Effector CD8-positive, alpha-beta T cell (primary cell): ENCODE measurements at regions not wholly inside any gene's neighbourhood (a gene's known extent, or its start where the extent isn't known, plus 50 kb on each side); places are given as distances from the start of the nearest gene placed in this dataset.

Experiments
- DNase-seq: peaks from one replicate; lab custom pipeline; 2025; lab: John Stamatoyannopoulos, UW

DNA sequence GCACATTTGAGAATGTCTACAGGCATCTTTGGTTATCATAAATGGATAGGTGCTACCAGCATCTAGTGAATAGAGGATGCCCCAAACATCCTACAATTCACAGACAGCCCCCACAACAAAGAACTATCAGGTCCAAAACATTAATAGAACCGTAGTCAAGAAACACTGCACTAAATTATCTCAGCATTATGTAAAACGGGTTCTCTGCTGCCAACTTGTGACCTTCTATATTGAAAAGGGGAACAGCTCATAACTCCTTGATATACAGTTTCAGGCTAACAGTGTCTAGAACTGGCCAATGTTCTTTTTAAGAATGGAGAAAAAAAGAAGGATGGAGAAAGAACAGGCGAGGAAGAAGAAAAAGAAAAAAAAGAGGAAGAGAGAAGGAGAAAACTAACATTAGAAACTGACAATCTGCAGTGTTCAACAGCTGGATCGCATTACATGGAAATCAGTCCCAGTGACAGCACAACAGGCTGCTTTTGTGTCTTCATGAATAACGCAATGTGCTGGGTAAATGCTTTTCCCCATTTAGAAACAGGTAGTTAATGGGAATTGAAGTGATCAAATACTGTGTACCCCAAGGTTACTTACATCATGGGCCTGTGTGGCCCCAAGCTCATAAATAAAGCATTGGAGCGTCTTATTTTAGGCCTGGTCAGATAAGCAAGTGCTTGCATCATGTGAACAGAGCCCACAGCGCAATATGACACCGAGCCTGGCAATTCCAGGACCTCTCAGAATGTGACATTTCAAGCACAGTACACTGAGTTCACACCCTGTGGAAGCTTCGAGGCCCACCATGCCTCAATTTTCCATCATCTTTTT, 339.5 kb downstream of the DHX15 start:
- DNase-seq: no peak

DNA sequence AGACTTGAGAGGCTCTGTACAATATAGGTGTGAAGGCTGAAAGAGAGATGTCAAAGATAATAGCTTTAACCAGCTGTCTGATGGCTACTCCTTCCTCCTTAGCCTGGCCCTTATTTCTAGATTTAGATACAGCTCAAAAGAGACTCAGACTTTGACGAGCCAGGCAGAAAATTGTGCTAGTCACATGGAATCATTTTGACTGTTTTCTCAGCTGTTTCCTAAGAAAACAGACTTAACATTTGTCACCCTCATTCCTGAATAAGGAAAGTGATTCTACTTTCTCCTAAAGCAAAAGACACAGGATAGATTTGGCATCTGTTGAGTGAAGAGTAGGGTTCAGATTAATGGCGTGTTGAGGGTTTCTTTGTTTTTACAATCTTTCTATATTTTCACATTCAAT, 340.7 kb downstream of the DHX15 start:
- DNase-seq: no peak

DNA sequence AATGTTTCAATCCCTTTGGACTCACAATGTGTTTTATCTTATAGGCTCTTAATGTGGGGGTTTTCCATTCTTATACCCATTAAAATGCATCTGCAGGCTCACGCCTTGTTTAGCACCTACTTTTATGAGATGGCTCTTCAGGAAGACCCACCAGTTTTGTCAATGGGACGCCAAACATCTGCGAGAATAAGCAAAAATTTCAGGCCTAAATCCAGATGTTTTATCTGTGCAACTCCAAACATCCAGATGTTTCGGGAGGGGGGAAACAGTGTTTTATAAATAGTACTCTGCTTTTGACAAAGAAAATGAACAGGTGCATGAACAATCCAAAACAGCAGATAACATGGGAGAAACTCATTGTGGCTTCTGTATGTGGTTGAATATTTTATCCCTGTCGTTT, 342.8 kb downstream of the DHX15 start:
- no peak for DNase-seq

DNA sequence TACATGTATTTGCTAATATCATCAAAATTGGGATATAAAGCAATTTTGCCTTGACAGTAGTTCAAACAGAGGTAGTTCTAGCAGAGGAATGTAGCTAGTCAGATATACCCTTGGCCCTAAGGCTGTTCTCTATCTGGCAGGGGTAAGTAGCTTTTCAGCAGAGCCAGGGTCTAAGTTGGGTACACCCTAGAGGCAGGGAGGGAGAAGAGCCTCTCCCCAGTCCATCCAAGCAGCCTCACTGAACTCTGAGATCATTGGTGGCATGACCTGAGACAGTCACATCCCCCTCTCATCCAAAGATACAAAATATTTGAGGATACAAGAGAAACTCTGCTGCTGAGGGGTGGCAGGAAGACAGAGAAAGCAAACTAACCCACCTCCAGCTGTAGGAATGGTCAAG, 343.7 kb downstream of the DHX15 start:
- DNase-seq: no peak

DNA sequence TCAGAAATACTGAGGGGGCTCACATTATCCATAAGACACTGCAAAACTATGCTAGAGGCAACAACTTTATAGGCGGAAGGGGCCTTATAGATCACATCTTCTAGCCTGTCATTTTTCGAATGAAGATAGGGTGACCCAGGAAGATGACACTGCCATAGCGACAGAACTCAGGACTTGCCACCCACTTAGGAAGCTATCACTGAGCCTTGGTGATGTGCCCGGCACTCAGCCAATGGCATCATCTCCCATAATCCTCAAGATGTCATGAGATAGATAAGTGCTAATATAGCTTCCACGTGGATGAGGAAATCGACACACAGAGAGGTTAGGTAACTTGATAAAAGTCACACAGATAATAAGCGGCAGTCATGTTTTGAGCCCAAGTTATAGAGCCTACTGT, 346.6 kb downstream of the DHX15 start:
- no peak for DNase-seq

DNA sequence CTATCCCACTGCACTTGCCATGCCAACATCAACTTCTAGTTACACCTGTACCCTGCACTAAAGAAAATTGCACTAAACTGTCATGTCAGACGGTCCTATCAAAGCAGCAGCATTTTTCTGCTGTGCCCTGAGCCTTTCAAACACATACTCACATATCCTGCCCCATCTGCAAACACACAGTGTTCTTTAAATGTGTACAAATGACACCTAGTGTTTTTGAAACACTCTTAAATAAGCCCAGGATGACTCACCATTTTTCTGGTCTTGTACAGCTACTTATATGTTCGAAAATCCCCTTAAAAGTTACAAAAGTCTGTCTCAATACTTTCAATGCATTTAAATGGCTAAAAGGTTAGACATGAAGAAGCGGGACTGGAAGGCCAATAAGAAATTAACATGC, 346.7 kb upstream of the PPARGC1A start:
- no peak for DNase-seq

DNA sequence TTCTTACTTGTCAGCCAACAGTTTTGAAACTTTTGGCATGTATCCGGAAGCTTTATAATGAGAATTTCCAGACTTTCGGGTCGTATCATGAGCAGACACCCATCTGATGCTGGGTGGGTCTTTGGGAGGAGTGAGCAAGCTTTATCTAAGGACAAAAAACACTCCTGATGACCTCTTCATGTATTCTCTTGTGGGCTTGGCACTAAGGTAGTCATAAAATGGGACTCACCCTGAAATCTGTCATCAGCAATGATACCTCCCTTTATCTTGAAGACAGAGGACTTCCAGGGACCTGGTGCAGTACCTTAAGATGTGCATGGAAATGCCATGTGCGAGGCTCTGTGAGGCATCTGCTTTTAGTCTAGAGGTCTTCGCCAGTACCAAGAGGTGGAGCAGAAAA, 346.3 kb upstream of the PPARGC1A start:
- no peak for DNase-seq

DNA sequence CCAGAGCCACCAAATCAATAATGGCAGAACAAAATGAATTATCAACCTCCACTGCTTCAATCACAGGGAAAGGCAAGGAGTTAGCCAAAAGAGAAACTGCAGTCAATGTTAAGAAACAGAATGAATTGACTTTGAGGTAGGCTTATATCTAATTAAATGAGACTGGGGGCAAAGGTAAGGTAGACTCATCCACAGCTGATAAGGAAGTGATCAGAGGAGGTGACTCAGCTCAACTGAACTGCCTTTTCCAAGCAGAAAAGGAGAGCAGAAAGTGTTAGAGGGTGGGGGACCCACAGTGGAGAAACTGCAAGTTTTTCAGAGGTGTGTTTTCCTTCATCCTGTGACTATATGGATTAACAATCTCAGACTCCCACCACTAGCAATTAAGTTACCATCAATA, 345.8 kb upstream of the PPARGC1A start:
- no peak for DNase-seq

DNA sequence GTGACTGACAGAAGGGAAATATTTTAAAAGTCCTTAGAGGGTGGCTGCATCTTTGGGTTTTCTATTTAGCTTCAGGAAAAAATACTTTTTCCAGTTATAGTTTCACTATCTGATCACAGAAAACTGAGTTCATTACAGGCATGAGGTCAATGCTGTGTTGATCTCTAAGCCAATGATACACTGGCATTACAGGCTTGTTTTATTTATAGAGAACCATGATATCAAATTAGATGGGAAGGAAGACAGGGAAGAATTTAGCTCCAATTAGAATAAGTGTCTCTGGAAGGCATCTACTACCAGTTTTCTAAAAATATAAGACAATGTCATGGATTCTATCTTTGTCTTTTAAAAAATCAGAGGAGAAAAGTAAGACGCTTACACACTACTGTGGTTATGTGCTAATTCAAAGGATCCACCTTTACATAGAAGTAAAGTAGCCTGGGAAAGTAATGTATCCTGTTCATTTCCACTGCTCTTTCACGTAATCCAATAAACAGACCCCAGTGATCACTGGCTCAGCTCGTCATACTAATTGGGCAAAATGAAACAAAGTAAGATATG, 344.5 kb upstream of the PPARGC1A start:
- DNase-seq: no peak

DNA sequence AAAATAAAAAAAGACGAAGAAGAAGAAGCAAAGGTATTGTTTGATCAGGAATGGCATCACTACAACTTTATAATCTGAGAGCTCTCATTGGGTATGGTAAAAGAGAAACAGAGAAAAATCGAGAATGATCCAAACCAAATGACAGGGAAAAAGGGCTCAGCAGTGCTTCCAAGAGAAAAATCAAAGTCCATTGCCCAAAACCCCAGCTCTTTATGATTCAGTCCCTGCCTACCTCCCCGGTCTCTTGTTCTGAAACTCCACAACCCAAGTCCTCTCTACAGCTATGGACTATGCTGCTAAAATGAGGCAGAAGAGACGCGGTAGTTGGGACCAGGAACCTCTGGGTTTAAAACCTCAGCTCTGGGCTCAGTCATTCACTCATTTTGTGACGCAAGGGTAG, 341.1 kb upstream of the PPARGC1A start:
- DNase-seq: no peak

DNA sequence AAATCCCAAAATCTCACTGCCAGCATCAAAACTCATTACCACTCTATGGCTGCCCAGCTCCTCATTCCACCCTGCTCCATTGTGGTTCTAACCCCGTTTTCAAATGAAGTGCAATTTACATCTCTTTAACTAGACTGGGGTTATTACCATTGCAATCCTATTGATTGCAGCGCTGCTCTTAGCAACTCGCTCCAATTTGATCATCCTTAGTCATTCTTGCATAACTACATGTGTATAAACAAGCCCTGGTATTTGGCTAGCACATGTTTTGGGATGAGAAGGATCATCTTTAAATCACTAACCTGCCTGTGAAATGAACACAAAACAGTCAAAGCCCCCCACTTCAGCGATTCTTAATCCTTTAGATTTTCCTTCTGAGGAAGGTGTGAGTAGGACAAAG, 340.1 kb upstream of the PPARGC1A start:
- DNase-seq: no peak

DNA sequence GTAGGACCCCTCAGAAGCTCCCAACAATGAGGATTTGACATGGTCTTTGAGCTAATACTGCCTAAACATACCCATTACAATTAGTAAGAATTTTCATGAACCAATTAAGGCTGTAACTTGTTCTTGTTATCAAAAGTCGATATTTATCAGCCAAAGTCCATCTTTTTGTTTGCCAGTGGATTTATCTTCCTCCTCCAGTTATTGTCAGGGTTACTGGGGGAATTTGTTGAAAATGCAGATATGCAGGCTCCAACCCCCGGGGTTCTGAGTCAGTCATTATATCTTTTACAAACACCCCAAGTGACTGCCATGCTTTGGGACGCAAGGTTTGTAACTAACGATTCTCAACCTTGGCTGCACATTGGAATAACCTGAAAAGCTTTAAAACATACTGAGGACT, 338.8 kb upstream of the PPARGC1A start:
- DNase-seq: no peak

DNA sequence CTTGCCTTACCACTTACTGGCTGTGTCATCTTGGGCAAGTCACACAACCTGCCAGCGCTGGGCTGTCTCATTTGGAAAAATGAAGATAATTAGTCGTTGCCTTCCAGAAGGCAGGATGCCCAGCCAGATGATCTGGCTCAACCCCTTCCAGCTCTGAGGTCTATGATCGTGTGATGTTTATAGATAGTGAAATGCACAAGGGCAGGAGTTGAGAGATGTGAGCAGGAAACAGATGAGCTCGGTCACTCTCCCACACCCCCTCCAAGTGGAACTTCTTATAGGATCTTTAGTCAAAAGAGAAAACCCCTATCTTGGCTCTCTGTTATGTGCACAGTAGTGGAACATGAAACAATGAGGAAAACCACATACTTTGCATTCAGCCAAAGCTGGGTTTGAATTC, 336.8 kb upstream of the PPARGC1A start:
- DNase-seq: no peak

DNA sequence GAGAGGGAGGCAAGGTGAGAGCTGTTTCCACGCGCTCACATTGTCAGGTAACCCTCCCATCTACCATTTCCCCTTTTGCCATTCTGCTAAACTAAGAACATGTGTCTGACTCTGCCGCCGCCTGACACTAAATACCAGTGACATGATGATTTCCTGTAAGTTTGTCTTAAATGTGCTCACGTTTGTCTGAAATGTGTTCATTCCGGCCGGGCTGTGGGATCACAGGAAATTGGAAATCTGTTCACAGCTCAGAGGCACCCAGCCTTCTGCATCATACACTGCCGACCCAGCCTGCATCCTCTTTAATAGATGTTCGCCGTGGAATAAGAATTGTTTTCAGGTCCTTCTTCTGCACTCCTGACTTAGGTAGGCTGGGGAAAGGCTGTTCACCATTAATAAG, 336.2 kb upstream of the PPARGC1A start:
- no peak for DNase-seq

DNA sequence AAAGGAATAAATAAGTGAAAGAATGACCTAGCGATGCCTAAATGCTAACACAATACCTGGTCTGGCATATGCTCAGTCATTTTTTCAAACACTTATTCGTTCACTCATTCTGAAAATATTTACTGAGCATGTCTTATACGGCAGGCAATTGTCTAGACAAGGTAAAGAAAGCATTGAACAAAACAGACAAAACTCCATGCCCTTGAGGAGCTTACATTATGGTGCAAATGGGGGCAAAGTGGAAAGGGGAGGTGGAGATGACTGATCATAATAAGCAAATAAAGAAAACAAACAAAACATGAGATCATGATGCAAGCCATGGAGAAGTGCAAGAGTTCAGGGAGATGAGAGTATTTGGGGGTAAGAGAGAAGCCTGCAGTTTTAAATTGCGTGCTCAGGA, 334.6 kb upstream of the PPARGC1A start:
- no peak for DNase-seq

DNA sequence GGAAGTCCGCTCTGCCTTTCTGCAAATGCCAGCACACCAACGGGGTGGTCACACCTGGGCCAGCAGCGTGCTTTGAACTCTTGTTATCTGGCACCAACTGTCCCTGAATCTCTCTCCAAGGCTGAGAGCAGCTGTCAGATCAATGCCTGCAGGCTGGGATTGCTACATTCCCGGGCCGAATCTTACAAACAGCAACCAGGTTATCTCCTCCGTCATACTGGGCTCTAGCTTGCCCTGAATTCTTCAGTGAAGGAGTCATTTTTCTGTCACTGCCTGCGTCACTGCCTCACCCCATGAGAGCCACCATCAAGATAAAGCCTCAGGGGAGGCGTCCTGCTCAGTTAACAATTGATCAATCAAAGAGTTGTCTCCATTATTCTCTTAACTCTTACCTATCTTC, 329.4 kb upstream of the PPARGC1A start:
- DNase-seq: no peak

DNA sequence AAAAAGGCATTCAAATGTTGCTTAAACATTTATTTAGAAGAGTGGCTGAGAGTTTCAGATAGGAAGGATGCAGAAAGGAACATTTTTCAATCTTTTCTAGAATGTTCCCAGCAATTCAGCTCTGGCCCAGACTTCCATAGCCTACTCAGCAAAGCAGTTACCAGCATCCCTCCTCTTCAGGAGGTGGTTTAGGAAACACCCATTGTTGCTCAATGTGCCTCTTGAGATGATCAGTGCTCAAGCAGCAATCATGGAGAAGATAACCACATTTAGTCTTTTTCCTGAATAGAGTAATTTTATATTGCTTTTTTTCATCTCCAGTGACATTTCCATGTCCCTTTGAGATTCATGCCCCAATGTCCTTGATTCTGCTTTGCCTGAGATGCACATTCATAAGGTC, 328.7 kb upstream of the PPARGC1A start:
- DNase-seq: no peak

DNA sequence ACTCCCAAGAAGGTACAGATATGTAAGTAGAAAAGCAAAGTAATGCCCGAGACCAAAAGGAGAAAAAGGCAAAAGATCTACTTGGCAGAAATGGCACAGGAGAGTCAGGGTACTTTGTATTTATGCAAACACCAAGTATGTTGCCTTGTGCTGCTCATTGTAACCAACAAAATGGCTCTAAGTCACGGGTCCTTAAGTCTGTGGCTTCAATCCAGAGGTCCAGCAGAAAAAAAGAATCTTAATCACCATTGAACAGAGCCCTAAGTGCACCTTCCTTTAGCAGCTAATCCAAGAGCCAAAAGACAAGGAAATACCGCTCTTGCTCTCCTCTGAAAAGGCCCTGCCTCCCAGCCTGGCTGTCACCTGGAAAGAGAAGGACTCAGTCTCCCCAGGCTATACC, 324.9 kb upstream of the PPARGC1A start:
- DNase-seq: no peak

DNA sequence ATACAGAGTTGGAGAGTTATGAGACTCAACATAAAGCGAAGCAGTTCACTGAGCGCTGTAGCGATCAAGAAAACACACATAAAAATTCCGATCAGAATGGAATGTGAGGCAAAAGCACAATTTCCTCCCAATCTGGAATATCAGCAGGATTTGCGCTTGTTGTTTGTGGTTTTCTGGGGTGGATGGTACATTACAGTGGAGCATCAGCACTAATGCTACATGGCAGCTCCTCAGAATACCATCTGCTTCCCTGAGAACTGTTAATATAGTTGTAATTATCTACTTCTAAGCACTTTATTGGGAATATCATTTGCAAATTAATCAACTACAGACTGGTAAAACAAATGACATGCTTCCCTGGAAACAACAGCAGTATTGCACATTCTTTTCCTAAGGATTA, 324.1 kb upstream of the PPARGC1A start:
- no peak for DNase-seq

DNA sequence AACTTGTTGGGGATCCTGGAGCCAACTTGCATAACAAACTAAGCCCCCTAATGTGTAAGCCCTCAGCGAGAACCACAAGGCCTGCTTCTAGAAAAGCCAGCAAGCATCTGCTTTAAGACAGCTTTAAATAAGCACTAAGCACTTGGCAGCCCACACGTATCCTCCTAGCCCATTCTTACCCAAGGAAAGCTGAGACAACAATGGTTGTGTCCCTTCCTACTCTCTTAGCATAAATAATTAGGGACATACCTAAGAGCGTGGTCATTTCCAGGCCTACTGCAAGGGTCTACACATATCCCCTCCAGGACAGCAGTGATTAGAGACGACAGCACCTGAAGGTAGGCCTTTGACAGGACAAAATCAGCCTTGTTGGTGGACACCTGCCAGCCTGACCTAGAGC, 322.8 kb upstream of the PPARGC1A start:
- no peak for DNase-seq

DNA sequence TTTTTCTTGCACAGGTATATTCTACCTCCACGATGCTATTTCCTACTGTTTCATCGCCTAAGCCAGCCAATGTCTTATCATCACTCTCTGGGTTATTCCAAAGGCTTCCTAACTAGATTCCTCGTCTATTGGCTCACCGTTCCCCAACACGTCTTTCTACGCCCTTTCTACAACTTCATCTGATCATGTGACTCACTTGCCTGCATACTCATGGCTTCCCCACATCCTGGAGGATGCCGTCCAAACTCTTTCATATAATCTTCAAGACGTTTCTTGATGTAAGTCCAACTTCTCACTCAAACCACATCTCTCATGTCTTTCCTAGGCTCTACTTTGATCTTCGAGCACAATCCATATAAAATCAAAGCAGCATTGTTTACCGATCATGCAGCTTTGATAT, 322.0 kb upstream of the PPARGC1A start:
- DNase-seq: no peak

DNA sequence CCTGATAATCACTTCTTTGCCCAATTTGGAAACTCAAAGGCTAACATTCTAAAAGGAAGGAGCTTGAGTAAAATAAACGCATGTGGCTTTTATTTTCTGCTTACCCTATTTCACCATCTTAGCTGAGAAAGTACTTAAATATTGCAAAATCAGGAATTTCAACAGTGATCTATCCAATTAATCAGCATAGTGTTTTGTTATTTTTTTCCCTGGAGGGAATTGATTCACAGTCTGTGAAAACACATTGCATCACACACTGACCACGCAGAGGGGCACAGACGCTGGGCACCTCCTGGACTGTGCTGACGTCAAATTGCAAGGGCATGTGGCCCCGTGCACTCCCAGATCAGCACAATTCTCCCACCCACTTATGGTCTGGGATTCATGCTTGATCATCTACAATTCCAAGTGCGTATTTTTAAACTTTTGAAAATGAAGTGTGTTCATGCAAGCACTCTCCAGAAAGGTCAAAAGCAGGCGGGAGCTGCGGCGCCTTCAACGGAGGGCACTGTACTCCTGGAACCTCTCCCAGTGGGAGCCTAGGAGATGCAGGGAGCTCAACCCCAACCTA, 320.6 kb upstream of the PPARGC1A start:
- no peak for DNase-seq

DNA sequence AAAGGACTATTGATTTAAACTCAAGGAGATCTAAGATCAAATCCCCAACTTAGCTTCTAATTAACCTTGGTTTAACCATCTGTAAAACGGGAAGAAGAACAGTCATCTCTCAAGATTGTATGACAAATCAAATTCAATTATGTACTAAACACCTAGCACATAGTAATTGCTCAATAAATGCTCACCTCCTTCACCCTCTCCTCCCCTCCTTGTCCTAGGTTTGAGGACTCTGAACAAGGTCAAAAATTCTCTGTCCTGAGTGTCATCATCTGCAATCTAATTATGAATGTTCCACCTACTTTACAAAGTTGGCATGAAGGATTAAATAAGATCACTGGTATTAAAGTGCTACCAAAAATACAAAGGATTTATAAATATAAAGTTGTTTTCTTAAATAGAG, 320.1 kb upstream of the PPARGC1A start:
- DNase-seq: no peak

DNA sequence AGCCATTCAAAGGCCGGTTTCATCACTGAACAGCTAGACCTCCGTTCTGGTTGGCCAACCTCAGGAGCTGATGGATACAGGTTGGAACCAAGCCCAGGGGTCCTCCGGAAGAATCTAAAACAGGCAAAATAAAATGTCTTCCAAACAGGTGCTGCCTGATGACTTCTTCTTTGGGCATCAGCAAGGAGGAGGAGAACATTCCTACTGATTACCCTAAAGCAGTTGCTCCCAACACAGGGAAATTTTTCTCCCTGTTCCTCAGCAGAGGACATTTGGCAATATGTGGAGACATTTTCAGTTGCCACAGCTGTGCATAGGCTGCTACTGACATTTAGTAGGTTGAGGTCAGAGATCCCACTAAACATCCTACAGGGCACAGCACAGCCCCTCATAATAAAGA, 319.3 kb upstream of the PPARGC1A start:
- DNase-seq: no peak
